IMR-90 (cell line): ENCODE measurements at regions not wholly inside any gene's neighbourhood (a gene's known extent, or its start where the extent isn't known, plus 50 kb on each side); places are given as distances from the start of the nearest gene placed in this dataset.

Experiments used
- ATAC-seq: fragments of 200-7000 bp; cut with Tn5 transposase; 2 replicates; pipeline ENCODE4 v1.9.1; 2020; ENCODE audit warnings: low read depth, mild to moderate bottlenecking, moderate library complexity
- BruUV-seq: library from RNA; stranded (reverse); fragments of 400-500 nt; replicated peaks from 2 replicates; lab custom pipeline; 2021; lab: Mats Ljungman, UMichigan
- CTCF ChIA-PET: fragments of 300-600 bp; formaldehyde crosslinking; extraction: SDS; loops from one replicate; lab custom pipeline; 2021; ENCODE audit warnings: antibody characterized with exemption; lab: Yijun Ruan, JAX
- POLR2A ChIA-PET: fragments of 300-600 bp; sonication (Branson Sonifier 250); formaldehyde crosslinking; loops from one replicate; lab custom pipeline; 2022; ENCODE audit warnings: antibody characterized with exemption; ENCODE audit not compliant: unreplicated experiment; lab: Charles Lee
- DNase-seq: peaks from one replicate; pipeline ENCODE4 v3.0.0; 2013
- H2AFZ ChIP-seq: replicated peaks from 2 replicates; pipeline ENCODE3; 2013; ENCODE audit warnings: low read length, mild to moderate bottlenecking; ENCODE audit not compliant: poor library complexity
- H2AK5ac ChIP-seq: 2 replicates; pipeline ENCODE4 v1.6.1; 2013; ENCODE audit warnings: low read depth, low read length, inconsistent platforms
- H2AK9ac ChIP-seq: replicated peaks from 2 replicates; pipeline ENCODE3; 2013; ENCODE audit warnings: mild to moderate bottlenecking, low read depth, low read length, moderate library complexity; ENCODE audit not compliant: poor library complexity
- H2BK120ac ChIP-seq: 2 replicates; pipeline ENCODE4 v1.6.1; 2013; ENCODE audit warnings: low read depth, low read length, inconsistent platforms
- H2BK15ac ChIP-seq: 3 replicates; pipeline ENCODE4 v1.6.1; 2013; ENCODE audit warnings: low read depth, low read length, inconsistent platforms
- H2BK20ac ChIP-seq: 2 replicates; pipeline ENCODE4 v1.6.1; 2013; ENCODE audit warnings: low read depth, mild to moderate bottlenecking, inconsistent platforms, low read length, moderate library complexity
- H2BK5ac ChIP-seq: 2 replicates; pipeline ENCODE4 v1.6.1; 2013; ENCODE audit warnings: mild to moderate bottlenecking, low read depth, low read length, inconsistent platforms; ENCODE audit not compliant: poor library complexity, severe bottlenecking
- H3K14ac ChIP-seq: replicated peaks from 2 replicates; pipeline ENCODE4 v1.6.1; 2013; ENCODE audit warnings: low read depth, low read length, inconsistent platforms
- H3K18ac ChIP-seq: 2 replicates; pipeline ENCODE4 v1.6.1; 2013; ENCODE audit warnings: low read depth, low read length, control low read depth
- H3K23ac ChIP-seq: 2 replicates; pipeline ENCODE4 v1.6.1; 2013; ENCODE audit warnings: low read depth, low read length, inconsistent platforms
- H3K27ac ChIP-seq: 2 replicates; pipeline ENCODE4 v1.5.1; 2013; ENCODE audit warnings: mild to moderate bottlenecking, control low read depth, low read length; ENCODE audit not compliant: insufficient read depth
- H3K27me3 ChIP-seq: 2 replicates; pipeline ENCODE4 v1.6.1; 2013; ENCODE audit warnings: low read length; ENCODE audit not compliant: control insufficient read depth, insufficient read depth
- H3K36me3 ChIP-seq: 2 replicates; pipeline ENCODE4 v1.6.1; 2013; ENCODE audit warnings: low read length, mixed read lengths; ENCODE audit not compliant: control insufficient read depth, insufficient read depth
- H3K4ac ChIP-seq: 2 replicates; pipeline ENCODE4 v1.6.1; 2013; ENCODE audit warnings: low read depth, low read length, inconsistent platforms
- H3K4me1 ChIP-seq: 2 replicates; pipeline ENCODE4 v1.6.1; 2013; ENCODE audit warnings: low read length, mixed read lengths; ENCODE audit not compliant: control insufficient read depth, insufficient read depth
- H3K4me2 ChIP-seq: 2 replicates; pipeline ENCODE4 v1.6.1; 2013; ENCODE audit warnings: low read depth, mild to moderate bottlenecking, control low read depth, low read length, moderate library complexity
- H3K4me3 ChIP-seq: 2 replicates; pipeline ENCODE4 v1.5.1; 2013; ENCODE audit warnings: low read depth, mild to moderate bottlenecking, control low read depth, low read length, moderate library complexity; ENCODE audit not compliant: insufficient read depth
- H3K56ac ChIP-seq: 2 replicates; pipeline ENCODE4 v1.6.1; 2013; ENCODE audit warnings: low read length, inconsistent platforms; ENCODE audit not compliant: insufficient read depth; ENCODE audit errors: extremely low read depth
- H3K79me1 ChIP-seq, 2 experiments: 2 replicates each; pipeline ENCODE4 v1.6.1; 2013; ENCODE audit warnings: low read length in 2 of 2, inconsistent platforms in 1 of 2, low read depth in 1 of 2
- H3K9ac ChIP-seq: 2 replicates; pipeline ENCODE4 v1.6.1; 2013; ENCODE audit warnings: low read depth, low read length, control low read depth
- H3K9me1 ChIP-seq: 2 replicates; pipeline ENCODE4 v1.6.1; 2013; ENCODE audit warnings: low read length, inconsistent platforms; ENCODE audit not compliant: insufficient read depth
- H3K9me3 ChIP-seq: 2 replicates; pipeline ENCODE4 v1.6.1; 2013; ENCODE audit warnings: low read length; ENCODE audit not compliant: control insufficient read depth, insufficient read depth
- H4K20me1 ChIP-seq: 2 replicates; pipeline ENCODE4 v1.6.1; 2013; ENCODE audit warnings: low read length, inconsistent platforms; ENCODE audit not compliant: insufficient read depth
- H4K5ac ChIP-seq: 2 replicates; pipeline ENCODE4 v1.6.1; 2013; ENCODE audit warnings: mild to moderate bottlenecking, low read depth, low read length, control low read depth
- H4K8ac ChIP-seq, 2 experiments: 2 replicates each; pipeline ENCODE4 v1.6.1; 2013; ENCODE audit warnings: low read depth in 2 of 2, low read length in 2 of 2, control low read depth in 1 of 2, inconsistent platforms in 1 of 2
- H4K91ac ChIP-seq: 2 replicates; pipeline ENCODE4 v1.6.1; 2013; ENCODE audit warnings: low read depth, low read length, inconsistent platforms; ENCODE audit not compliant: insufficient read depth
- WGBS, 2 experiments: methylation state at CpG; one replicate each; pipeline versions ENCODE4 v1.1.5 to v1.1.7; 2013; ENCODE audit warnings: missing lambda C conversion rate in 2 of 2; ENCODE audit not compliant: insufficient read length in 1 of 2; ENCODE audit errors: extremely low coverage in 2 of 2; 5-methylcytosine and 5-hydroxymethylcytosine counted together
- dilution Hi-C: fragments of 300-500 bp; cut with HindIII; formaldehyde crosslinking; loops from one replicate; pipeline ENCODE4 v1.14.3; 2018; ENCODE audit warnings: low sequenced_read_pairs; ENCODE audit not compliant: unreplicated experiment
- in situ Hi-C: fragments of 300-500 bp; cut with MboI; formaldehyde crosslinking; loops from 3 replicates; pipeline ENCODE4 v1.14.3; 2019; ENCODE audit warnings: low sequenced_read_pairs, inconsistent platforms, mixed read lengths
- intact Hi-C: fragments of 100-400 bp; cut with micrococcal nuclease; formaldehyde crosslinking; loops from 2 replicates; pipeline ENCODE4 v1.10.0; 2022
- TF ChIP-seq, protein P1 (sequence below): fragments of 150-350 bp; IDR thresholded peaks from 2 replicates; pipeline ENCODE4 v1.6.1; 2016; ENCODE audit warnings: low read depth, mild to moderate bottlenecking, low read length, moderate library complexity, borderline replicate concordance

DNA sequence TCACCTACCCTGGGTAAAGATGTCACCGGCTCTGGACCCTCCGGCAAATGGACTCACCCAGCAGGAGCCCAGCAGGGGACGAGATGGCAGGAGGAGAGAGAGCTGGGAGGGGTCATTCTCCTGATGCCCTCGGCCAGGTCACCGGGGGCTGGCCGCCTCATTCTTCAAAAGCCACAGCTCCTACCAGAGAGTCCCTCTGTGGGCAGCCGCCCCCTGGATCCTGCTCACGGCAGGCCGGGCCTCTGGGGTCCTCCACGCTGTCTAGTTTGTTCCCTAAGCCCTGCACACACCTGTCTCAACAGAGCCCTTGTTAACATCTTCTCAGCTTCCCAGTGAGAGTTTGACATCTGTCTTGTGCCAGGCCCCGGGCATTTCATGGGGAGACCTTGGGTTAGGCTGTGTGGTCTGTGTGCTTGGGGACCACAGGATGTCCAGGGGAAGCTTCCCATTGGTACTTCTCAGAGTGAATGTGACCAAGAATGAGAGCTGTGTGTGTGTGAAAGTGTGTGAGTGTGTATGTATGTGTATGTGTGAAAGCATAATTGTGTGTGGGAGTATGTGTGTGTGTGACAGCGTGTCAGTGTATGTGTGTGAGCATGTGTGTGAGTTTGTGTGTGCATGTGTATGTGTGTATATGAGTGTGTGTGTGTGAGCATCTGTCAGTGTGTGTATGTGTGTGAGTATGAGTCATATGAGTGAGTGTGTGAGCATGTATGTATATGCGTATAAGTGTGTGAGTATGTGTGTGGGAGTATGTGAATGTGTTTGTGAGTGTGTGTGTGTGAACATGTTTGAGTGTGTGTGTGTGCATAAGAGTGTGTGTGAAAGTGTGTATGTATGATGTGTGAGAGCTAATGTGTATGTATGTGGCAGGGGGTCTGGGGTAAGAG lies 65.5 kb upstream of the BCO1 start:
- Histone ChIP-seq H3K27ac (no peak overlapping the region), H2BK5ac (peak overlapping the region; percentile 47), H3K4me2 (no peak overlapping the region), H3K9me1 (peaks cover 28% of the 10 kb centered on the region), H3K4me1 (peaks cover 11% of the 10 kb centered on the region), H3K27me3 (0 out of 2 replicates have a peak, but pooled peaks cover 5% of the 10 kb centered on the region), H3K9me3 (no peaks in the 10 kb centered on the region), H3K4me3 (no peak overlapping the region), H2AFZ (no peak overlapping the region), H2BK120ac (no peak overlapping the region; the same call in 1 of the 2 replicates), H3K14ac (no peak overlapping the region; the same call in 1 of the 2 replicates), H3K18ac (no peak overlapping the region), H3K36me3 (no peaks in the 10 kb centered on the region), H2BK15ac (peak overlapping the region; percentile 89; the same call in 2 of the 3 replicates), H4K20me1 (peaks cover 9% of the 10 kb centered on the region), H2AK9ac (no peak overlapping the region), H2AK5ac (peak overlapping the region; percentile 70; the same call in 1 of the 2 replicates), H3K9ac (no peak overlapping the region), H3K4ac (no peak overlapping the region), H4K8ac (no peak overlapping the region), H3K79me1 (no peaks in the 10 kb centered on the region), H3K56ac (no peak overlapping the region), H2BK20ac (no peak overlapping the region), H4K5ac (no peak overlapping the region), H4K91ac (no peak overlapping the region; the same call in 1 of the 2 replicates), H3K23ac (no peak overlapping the region)
- DNase-seq (no peak), ATAC-seq (no peak)
- no TSS peak for BruUV-seq
- dilution Hi-C loops = no loop called here
- intact Hi-C loops = no loop called here
- in situ Hi-C loops = no loop called here
- POLR2A ChIA-PET = no interaction called here
- TF ChIP-seq, protein P1, sequence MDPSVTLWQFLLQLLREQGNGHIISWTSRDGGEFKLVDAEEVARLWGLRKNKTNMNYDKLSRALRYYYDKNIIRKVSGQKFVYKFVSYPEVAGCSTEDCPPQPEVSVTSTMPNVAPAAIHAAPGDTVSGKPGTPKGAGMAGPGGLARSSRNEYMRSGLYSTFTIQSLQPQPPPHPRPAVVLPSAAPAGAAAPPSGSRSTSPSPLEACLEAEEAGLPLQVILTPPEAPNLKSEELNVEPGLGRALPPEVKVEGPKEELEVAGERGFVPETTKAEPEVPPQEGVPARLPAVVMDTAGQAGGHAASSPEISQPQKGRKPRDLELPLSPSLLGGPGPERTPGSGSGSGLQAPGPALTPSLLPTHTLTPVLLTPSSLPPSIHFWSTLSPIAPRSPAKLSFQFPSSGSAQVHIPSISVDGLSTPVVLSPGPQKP = no peak
- CTCF ChIA-PET = no interaction called here
- WGBS, 2 experiments = 56% methylated on average over 3 of the region's 13 CpGs; no CpG with 5 or more reads in 1 of the 2 experiments
